ENCODE measurements at regions not wholly inside any gene's neighbourhood (a gene's known extent, or its start where the extent isn't known, plus 50 kb on each side); places are given as distances from the start of the nearest gene placed in this dataset.

- TF ChIP-seq SUZ12 (IDR thresholded peaks at IDR 0.05; ENCODE audit: extremely low read depth, insufficient read depth, insufficient read length) (no peak), ZNF274 (IDR thresholded peaks at IDR 0.05; ENCODE audit: low read depth, low read length) (no peak), YY1 (IDR thresholded peaks at IDR 0.05; ENCODE audit: insufficient read depth, insufficient read length) (no peak)
These were observed 215.7 kb upstream of the IRX5 start for GRCh38 chr16:54715011-54715410.

Measured in NT2/D1 (cell line).